Adrenal gland (tissue), 5 donors: ENCODE measurements at regions not wholly inside any gene's neighbourhood (a gene's known extent, or its start where the extent isn't known, plus 50 kb on each side); places are given as distances from the start of the nearest gene placed in this dataset.

Source experiments
- POLR2A ChIP-seq, 2 donors: fragments of 450-650 bp; IDR thresholded peaks; one replicate each; pipeline ENCODE4 v1.6.1; 2017; ENCODE audit warnings: antibody characterized with exemption in 2 of 2, mild to moderate bottlenecking in 2 of 2, moderate library complexity in 1 of 2
- TF ChIP-seq, protein P1 (sequence below), 6 experiments: fragments of 450-650 bp in 4 of 6; fragments of 200-600 bp in 2 of 6; sonication (generic) in 1 of 6; IDR thresholded peaks; 1 replicate in 5 of 6; 2 replicates in 1 of 6; pipeline versions ENCODE4 v1.5.1 to v1.8.0; 2016 to 2021; ENCODE audit warnings: antibody characterized with exemption in 6 of 6, mild to moderate bottlenecking in 2 of 6, moderate library complexity in 1 of 6
- donor health status: DM: no; HTN: no; CAD: no.

DNA sequence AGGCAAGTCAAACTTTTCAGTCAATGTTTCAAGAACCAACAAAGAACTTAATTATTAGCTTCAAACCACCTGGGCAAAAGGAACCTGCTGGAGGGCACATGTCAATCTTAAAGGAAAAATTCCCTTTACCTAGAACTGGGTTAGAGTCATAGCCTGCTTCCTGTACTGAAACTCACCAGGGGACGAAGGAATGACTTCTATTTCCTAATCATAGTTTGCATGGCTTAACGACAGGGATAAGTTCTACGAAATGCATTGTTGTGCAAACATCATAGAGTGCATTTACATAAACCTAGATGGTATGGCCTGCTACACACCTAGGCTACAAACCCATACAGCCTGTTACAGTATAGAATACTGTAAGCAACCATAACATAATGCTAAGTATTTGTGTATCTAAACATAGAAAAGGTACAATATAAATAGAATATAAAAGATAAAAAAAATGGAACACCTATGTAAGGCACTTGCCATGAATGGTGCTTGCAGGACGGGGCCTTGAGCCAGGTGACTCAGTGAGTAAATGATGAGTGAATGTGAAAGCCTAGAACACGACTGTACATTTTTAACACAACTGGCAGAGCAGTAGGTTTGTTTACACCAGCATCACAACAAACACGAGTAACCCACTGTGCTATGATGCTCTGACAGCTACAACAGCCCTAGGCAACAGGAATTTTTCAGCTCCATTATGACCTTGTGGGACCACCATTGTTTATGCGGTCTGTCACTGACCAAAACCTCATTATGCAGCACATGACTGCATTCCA lies 234.9 kb upstream of the CAND1 start:
- TF ChIP-seq, protein P1, sequence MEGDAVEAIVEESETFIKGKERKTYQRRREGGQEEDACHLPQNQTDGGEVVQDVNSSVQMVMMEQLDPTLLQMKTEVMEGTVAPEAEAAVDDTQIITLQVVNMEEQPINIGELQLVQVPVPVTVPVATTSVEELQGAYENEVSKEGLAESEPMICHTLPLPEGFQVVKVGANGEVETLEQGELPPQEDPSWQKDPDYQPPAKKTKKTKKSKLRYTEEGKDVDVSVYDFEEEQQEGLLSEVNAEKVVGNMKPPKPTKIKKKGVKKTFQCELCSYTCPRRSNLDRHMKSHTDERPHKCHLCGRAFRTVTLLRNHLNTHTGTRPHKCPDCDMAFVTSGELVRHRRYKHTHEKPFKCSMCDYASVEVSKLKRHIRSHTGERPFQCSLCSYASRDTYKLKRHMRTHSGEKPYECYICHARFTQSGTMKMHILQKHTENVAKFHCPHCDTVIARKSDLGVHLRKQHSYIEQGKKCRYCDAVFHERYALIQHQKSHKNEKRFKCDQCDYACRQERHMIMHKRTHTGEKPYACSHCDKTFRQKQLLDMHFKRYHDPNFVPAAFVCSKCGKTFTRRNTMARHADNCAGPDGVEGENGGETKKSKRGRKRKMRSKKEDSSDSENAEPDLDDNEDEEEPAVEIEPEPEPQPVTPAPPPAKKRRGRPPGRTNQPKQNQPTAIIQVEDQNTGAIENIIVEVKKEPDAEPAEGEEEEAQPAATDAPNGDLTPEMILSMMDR (IDR thresholded peaks at IDR 0.05) = no peak
- no peak for TF ChIP-seq POLR2A (IDR thresholded peaks at IDR 0.05)
